LNCaP clone FGC (cell line): ENCODE measurements at regions not wholly inside any gene's neighbourhood (a gene's known extent, or its start where the extent isn't known, plus 50 kb on each side); places are given as distances from the start of the nearest gene placed in this dataset.
A peak's percentile ranks its signal among the peaks of the same experiment; 100 is the strongest.

Experiments used
- DNase-seq: peaks from one replicate; pipeline ENCODE4 v3.0.0-alpha.2; 2011; ENCODE audit warnings: low read depth
- H3K4me3 ChIP-seq: 2 replicates; pipeline ENCODE4 v1.5.1; 2011; ENCODE audit warnings: mild to moderate bottlenecking, low read depth, low read length, control low read depth
- TF ChIP-seq, protein P1 (sequence below): IDR thresholded peaks from 2 replicates; pipeline ENCODE4 v1.5.1; 2012; ENCODE audit warnings: mild to moderate bottlenecking; ENCODE audit not compliant: control insufficient read depth, insufficient read depth; ENCODE audit errors: extremely low read depth

- DNase-seq = no peak
- no peak overlapping the region for H3K4me3 ChIP-seq
- TF ChIP-seq, protein P1, sequence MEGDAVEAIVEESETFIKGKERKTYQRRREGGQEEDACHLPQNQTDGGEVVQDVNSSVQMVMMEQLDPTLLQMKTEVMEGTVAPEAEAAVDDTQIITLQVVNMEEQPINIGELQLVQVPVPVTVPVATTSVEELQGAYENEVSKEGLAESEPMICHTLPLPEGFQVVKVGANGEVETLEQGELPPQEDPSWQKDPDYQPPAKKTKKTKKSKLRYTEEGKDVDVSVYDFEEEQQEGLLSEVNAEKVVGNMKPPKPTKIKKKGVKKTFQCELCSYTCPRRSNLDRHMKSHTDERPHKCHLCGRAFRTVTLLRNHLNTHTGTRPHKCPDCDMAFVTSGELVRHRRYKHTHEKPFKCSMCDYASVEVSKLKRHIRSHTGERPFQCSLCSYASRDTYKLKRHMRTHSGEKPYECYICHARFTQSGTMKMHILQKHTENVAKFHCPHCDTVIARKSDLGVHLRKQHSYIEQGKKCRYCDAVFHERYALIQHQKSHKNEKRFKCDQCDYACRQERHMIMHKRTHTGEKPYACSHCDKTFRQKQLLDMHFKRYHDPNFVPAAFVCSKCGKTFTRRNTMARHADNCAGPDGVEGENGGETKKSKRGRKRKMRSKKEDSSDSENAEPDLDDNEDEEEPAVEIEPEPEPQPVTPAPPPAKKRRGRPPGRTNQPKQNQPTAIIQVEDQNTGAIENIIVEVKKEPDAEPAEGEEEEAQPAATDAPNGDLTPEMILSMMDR = no peak
These were observed 225.7 kb downstream of the DPH6 start for GRCh38 chr15:35320158-35320780.

GRCh38 chr15:35319354-35319753 lies 226.6 kb downstream of the DPH6 start:
- TF ChIP-seq, protein P1 = no peak
- H3K4me3 ChIP-seq = no peak overlapping the region
- DNase-seq = no peak

DNA sequence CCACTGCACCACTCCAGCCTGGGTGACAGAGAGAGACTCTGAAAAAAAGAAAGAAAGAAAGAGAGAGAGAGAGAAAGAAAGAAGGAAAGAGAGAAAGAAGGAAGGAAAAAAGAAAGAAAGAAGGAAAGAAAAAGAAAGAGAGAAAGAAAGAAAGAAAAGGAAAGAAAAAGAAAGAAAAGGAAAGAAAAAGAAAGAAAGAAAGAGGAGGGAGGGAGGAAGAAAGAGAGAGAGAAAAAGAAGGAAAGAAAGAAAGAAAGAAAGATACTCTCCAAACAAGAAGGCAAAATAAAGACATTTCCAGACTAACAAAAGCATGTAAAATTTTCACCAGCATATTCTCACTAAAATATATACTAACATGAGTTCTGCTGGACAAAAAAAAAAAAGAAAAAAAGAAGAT lies 228.7 kb downstream of the DPH6 start:
- TF ChIP-seq, protein P1 = no peak
- no peak for DNase-seq
- H3K4me3 ChIP-seq = no peak overlapping the region

- DNase-seq = no peak
These were observed 227.2 kb upstream of the NANOGP8 start for GRCh38 chr15:35312344-35312743.

GRCh38 chr15:35311615-35312014 lies 226.5 kb upstream of the NANOGP8 start:
- no peak overlapping the region for H3K4me3 ChIP-seq
- TF ChIP-seq, protein P1 = no peak
- DNase-seq = no peak

More at GRCh38 chr15:35312344-35312743, 227.2 kb upstream of the NANOGP8 start:
- TF ChIP-seq, protein P1 = no peak
- no peak overlapping the region for H3K4me3 ChIP-seq

GRCh38 chr15:35309886-35310285 lies 224.8 kb upstream of the NANOGP8 start:
- no peak for DNase-seq
- TF ChIP-seq, protein P1 = no peak
- H3K4me3 ChIP-seq = no peak overlapping the region

GRCh38 chr15:35308802-35309201 lies 223.7 kb upstream of the NANOGP8 start:
- TF ChIP-seq, protein P1 = no peak
- DNase-seq = peak; percentile 100
- no peak overlapping the region for H3K4me3 ChIP-seq
